Hematopoietic multipotent progenitor cell treated with erythropoietin and hydrocortisone succinate and interleukin-3 and kit ligand, for 6 days (in vitro differentiated cells): ENCODE measurements at regions not wholly inside any gene's neighbourhood (a gene's known extent, or its start where the extent isn't known, plus 50 kb on each side); places are given as distances from the start of the nearest gene placed in this dataset.

Experiments
- DNase-seq: peaks from one replicate; pipeline ENCODE4 v3.0.0-alpha.2; 2015

- DNase-seq = no peak
These were observed 83.1 kb upstream of the CNTNAP4 start for GRCh38 chr16:76193906-76194615.

GRCh38 chr16:76194616-76195015 is 82.6 kb upstream of the CNTNAP4 start:
- DNase-seq = no peak

GRCh38 chr16:76195056-76195455 is 82.1 kb upstream of the CNTNAP4 start:
- no peak for DNase-seq

- no peak for DNase-seq
These were observed 81.6 kb upstream of the CNTNAP4 start for GRCh38 chr16:76195648-76196047.

- no peak for DNase-seq
These were observed 79.3 kb upstream of the CNTNAP4 start for GRCh38 chr16:76197900-76198299.

- no peak for DNase-seq
These were observed 77.5 kb upstream of the CNTNAP4 start for GRCh38 chr16:76199681-76200220.

GRCh38 chr16:76201385-76201784 is 75.8 kb upstream of the CNTNAP4 start:
- no peak for DNase-seq

GRCh38 chr16:76204249-76204648 is 73.0 kb upstream of the CNTNAP4 start:
- DNase-seq = no peak

- no peak for DNase-seq
These were observed 69.9 kb upstream of the CNTNAP4 start for GRCh38 chr16:76207270-76207669.

GRCh38 chr16:76210157-76210556 is 67.0 kb upstream of the CNTNAP4 start:
- DNase-seq = no peak

GRCh38 chr16:76213860-76214259 is 63.3 kb upstream of the CNTNAP4 start:
- no peak for DNase-seq

- no peak for DNase-seq
These were observed 62.3 kb upstream of the CNTNAP4 start for GRCh38 chr16:76214856-76215255.

- no peak for DNase-seq
These were observed 55.1 kb upstream of the CNTNAP4 start for GRCh38 chr16:76222087-76222486.

- no peak for DNase-seq
These were observed 54.3 kb upstream of the CNTNAP4 start for GRCh38 chr16:76222853-76223252.

- DNase-seq = no peak
These were observed 51.2 kb upstream of the CNTNAP4 start for GRCh38 chr16:76226011-76226410.

GRCh38 chr16:76226481-76226880 is 50.7 kb upstream of the CNTNAP4 start:
- DNase-seq = no peak
